AG10803 (cell line): ENCODE measurements at regions not wholly inside any gene's neighbourhood (a gene's known extent, or its start where the extent isn't known, plus 50 kb on each side); places are given as distances from the start of the nearest gene placed in this dataset.

Source experiments
- DNase-seq: peaks from one replicate; pipeline ENCODE4 v3.0.0; 2010; ENCODE audit warnings: low read depth
- H3K4me3 ChIP-seq: 2 replicates; pipeline ENCODE4 v1.5.1; 2011; ENCODE audit warnings: mild to moderate bottlenecking, low read length, control low read depth
- TF ChIP-seq, protein P1 (sequence below): conservative IDR thresholded peaks from 2 replicates; pipeline ENCODE4 v1.5.1; 2011; ENCODE audit warnings: mild to moderate bottlenecking, low read length, control low read depth, inconsistent platforms

DNA sequence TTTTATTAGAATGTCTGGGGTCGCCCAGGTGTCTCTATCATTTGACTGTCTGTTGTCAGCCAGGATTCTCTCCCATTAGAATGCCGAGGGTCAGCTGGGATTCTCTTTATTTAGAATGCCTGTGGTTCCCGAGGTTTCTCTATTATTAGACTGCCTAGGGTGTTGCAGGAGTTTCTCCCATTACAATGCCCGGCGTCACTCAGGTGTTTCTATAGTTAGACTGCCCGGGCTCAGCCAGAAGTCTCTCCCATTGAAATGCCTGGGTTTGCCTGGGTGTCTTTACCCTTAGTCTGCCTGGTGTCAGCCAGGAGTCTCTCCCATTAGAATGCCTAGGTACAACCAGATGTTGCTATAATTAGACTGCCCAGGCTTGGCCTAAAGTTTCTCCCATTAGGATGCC is 2252.0 kb downstream of the TP53TG3F start:
- DNase-seq: no peak
- TF ChIP-seq, protein P1, sequence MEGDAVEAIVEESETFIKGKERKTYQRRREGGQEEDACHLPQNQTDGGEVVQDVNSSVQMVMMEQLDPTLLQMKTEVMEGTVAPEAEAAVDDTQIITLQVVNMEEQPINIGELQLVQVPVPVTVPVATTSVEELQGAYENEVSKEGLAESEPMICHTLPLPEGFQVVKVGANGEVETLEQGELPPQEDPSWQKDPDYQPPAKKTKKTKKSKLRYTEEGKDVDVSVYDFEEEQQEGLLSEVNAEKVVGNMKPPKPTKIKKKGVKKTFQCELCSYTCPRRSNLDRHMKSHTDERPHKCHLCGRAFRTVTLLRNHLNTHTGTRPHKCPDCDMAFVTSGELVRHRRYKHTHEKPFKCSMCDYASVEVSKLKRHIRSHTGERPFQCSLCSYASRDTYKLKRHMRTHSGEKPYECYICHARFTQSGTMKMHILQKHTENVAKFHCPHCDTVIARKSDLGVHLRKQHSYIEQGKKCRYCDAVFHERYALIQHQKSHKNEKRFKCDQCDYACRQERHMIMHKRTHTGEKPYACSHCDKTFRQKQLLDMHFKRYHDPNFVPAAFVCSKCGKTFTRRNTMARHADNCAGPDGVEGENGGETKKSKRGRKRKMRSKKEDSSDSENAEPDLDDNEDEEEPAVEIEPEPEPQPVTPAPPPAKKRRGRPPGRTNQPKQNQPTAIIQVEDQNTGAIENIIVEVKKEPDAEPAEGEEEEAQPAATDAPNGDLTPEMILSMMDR: no peak
- no peak overlapping the region for H3K4me3 ChIP-seq

DNA sequence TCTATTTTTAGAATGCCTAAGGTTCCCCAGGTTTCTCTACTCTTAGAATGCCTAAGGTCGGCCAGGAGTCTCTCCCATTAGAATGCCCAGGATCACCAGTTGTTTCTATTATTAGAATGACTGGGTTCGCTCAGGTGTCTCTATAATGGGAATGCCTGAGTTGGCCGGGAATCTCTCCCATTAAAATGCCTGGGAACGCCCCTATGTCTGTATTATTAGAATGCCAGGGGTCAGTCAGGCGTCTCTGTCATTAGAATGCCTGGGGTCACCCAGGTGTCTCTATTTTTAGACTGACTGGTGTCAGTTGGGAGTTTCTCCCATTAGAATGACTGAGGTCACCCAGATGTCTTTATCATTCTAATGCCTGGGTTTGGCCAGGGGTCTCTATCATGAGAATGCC is 2252.5 kb downstream of the TP53TG3F start:
- TF ChIP-seq, protein P1: no peak
- H3K4me3 ChIP-seq: no peak overlapping the region
- DNase-seq: no peak

DNA sequence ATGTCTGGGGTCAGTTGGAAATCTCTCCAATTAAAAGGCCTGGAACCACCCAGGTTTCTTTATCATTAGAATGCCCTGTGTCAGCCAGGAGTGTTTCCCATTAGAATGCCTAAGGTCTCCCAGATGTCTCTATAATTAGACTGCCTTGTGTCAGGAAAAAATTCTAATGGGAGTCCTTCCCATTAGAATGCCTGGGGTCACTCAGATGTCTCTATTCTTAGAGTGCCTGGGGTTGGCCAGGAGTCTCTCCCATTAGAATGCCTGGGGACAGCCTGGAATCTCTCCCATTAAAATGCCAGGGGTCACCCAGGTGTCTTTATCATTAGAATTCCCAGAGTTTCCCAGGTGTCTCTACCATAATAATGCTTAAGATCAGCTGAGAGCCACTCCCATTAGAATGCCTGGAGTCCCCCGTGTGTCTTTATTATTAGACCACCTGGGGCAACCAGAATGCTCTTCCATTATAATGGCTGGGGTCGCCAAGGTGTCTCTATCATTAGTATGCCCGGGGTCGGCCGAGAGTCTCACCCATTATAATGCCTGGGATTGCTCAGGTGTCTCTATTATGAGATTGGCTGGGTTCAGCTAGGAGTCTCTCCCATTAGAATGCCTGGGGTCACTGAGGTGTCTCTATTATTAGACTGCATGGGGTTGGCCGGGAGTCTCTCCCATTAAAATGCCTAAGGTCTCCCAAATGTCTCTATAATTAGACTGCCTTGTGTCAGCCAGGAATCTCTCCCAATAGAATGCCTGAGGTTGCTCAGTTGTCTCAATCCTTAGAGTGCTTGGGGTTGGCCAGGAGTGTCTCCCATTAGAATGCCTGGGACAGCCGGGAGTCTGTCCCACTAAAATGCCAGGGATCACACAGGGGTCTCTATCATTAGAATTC is 2254.6 kb downstream of the TP53TG3F start:
- no peak for DNase-seq
- H3K4me3 ChIP-seq: no peak overlapping the region
- TF ChIP-seq, protein P1: no peak

DNA sequence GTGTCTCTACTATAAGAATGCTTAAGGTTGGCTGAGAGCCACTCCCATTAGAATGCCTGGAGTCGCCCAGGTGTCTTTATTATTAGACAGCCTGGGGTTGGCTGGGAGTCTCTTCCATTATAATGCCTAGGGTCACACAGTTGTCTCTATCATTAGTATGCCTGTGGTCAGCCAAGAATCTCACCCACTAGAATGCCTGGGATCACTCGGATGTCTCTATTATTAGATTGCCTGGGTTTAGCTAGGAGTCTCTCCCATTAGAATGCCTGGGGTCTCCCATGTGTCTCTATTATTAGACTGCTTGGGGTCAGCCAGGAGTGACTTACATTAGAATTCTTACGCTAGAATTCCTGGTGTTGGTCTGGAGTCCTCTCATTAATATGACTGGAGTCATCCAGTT is 2255.3 kb downstream of the TP53TG3F start:
- H3K4me3 ChIP-seq: no peak overlapping the region
- TF ChIP-seq, protein P1: no peak
- no peak for DNase-seq

DNA sequence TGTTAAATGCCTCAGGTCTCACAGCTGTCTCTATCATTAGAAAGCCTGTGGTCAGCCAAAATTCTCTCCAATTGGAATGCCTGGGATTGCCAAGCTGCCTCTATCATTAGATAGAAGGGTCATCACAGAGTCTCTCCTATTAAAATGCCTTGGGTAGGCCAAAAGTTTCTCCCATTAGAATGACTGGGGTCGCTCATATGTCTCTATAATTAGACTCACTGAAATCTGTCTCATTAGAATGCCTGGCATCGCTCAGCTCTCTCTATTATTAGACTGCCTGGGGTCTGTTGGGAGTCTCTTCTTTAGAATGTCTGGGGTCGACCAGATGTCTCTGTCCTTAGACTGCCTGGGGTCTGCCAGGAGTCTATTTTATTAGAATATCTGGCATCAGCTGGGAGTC is 2265.1 kb downstream of the TP53TG3F start:
- DNase-seq: no peak
- TF ChIP-seq, protein P1: no peak
- H3K4me3 ChIP-seq: no peak overlapping the region

DNA sequence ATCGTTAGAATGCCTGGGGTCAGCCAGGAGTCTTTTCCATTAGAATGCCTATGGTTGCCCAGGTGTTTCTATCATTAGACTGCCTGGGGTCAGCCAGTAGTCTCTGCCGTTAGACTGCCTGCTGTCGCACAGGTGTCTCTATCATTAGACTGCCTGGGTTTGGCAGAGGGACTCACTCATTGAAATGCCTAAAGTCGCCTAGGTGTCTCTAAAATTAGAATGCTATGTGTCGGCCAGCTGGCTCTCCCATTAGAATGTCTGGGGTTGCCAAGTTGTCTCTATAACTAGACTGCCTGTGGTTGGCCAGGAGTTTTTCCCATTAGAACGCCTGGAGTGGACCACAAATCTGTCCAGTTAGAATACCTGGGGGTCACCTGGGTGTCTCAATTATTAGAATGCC is 2266.5 kb downstream of the TP53TG3F start:
- no peak for DNase-seq
- TF ChIP-seq, protein P1: no peak
- no peak overlapping the region for H3K4me3 ChIP-seq

DNA sequence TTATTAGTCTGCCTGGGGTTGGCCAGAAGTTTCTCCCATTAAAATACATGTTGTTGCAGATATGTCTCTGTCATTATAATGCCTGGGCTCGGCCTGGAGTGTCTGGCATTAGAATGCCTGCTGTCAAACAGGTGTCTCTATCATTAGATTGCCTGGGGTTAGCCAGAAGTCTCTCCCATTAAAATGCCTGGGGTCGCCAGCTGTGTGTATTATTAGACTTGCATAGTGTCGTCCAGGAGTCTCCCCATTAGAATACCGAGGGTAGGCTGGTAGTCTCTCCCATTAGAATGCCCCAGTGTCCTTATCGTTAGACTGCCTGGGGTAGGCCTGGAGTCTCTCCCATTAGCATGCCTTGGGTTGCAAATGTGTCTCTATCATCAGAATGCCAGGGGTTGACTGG is 2270.8 kb downstream of the TP53TG3F start:
- H3K4me3 ChIP-seq: no peak overlapping the region
- no peak for DNase-seq
- TF ChIP-seq, protein P1: no peak
